ENCODE measurements at regions not wholly inside any gene's neighbourhood (a gene's known extent, or its start where the extent isn't known, plus 50 kb on each side); places are given as distances from the start of the nearest gene placed in this dataset.

DNA sequence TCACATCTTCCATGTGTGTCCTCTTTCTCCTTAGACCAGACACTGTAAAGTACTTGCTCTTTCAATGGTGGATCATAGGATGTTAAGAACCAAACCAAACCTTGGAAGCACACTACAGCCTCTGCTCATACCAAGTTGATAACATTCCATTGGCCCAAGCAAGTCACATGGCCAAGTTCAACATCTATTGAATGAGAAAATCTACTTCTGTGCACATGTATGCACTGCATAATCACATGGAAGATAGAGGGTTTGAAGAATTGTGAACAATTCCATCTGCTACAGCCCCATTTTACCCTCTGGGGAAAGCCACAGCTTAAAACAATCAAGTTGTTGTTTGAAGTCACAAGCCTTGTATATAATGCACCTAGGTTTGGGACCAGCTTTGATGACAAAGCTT, 68.2 kb downstream of the MFAP3 start:
- DNase-seq (no peak), ATAC-seq (ENCODE audit: low FRiP score) (no peak)
- H3K9me3 ChIP-seq (ENCODE audit: control insufficient read depth, low read length), result no peaks in the 10 kb centered on the region
- no peak overlapping the region for H3K4me3 ChIP-seq (ENCODE audit: low read length in 2 of 2)
- no peak overlapping the region for H3K27ac ChIP-seq (ENCODE audit: low read depth in 1 of 2, low read length in 2 of 2)
- intact Hi-C loops (cut with DNase I), result no loop called here
- H3K4me1 ChIP-seq (ENCODE audit: control insufficient read depth in 1 of 2, insufficient read depth in 2 of 2, low read length in 2 of 2), result no peaks in the 10 kb centered on the region
- no peaks in the 10 kb centered on the region for H3K27me3 ChIP-seq (ENCODE audit: control insufficient read depth in 1 of 2, insufficient read depth in 2 of 2, low read length in 1 of 2)
- H3K36me3 ChIP-seq (ENCODE audit: control insufficient read depth in 1 of 2, insufficient read depth in 2 of 2, low read length in 1 of 2), result peaks cover 0 to 2% of the 10 kb centered on the region in 2 donors

DNA sequence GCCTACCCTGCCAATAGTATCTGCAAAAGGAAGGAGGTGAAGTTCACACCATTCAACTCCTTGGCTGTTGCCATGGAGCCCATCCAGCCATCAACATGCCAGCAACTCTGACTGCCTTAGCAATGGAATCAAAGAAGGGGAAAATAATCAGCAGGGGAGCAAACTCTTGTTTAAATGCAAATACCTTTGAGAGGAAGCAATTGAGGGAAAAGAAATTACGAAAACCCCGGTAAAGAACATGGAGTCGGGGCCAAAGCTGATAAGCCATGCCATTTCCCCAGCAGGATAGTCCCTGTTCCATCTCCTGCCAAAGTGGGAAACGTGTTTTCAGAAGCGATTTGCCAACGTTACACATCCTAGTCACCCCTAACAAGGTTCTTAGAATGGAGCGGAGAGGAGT, 69.0 kb downstream of the MFAP3 start:
- intact Hi-C loops (cut with DNase I), result no loop called here
- DNase-seq, result no peak
- Histone ChIP-seq H3K36me3 (ENCODE audit: control insufficient read depth in 1 of 2, insufficient read depth in 2 of 2, low read length in 1 of 2) (peaks cover 0 to 2% of the 10 kb centered on the region in 2 donors), H3K4me1 (ENCODE audit: control insufficient read depth in 1 of 2, insufficient read depth in 2 of 2, low read length in 2 of 2) (no peaks in the 10 kb centered on the region), H3K27me3 (ENCODE audit: control insufficient read depth in 1 of 2, insufficient read depth in 2 of 2, low read length in 1 of 2) (no peaks in the 10 kb centered on the region), H3K4me3 (ENCODE audit: low read length in 2 of 2) (no peak overlapping the region), H3K9me3 (ENCODE audit: control insufficient read depth, low read length) (no peaks in the 10 kb centered on the region), H3K27ac (ENCODE audit: low read depth in 1 of 2, low read length in 2 of 2) (no peak overlapping the region)
- ATAC-seq (ENCODE audit: low FRiP score), result no peak
- WGBS, 2 donors, result 40 to 59% methylated on average over 7 of the region's 7 CpGs

GRCh38 chr5:154109416-154110106, 70.8 kb downstream of the MFAP3 start:
- Histone ChIP-seq H3K9me3 (ENCODE audit: control insufficient read depth, low read length) (no peaks in the 10 kb centered on the region), H3K27ac (ENCODE audit: low read depth in 1 of 2, low read length in 2 of 2) (no peak overlapping the region), H3K36me3 (ENCODE audit: control insufficient read depth in 1 of 2, insufficient read depth in 2 of 2, low read length in 1 of 2) (peaks cover 0 to 2% of the 10 kb centered on the region in 2 donors), H3K4me3 (ENCODE audit: low read length in 2 of 2) (no peak overlapping the region), H3K4me1 (ENCODE audit: control insufficient read depth in 1 of 2, insufficient read depth in 2 of 2, low read length in 2 of 2) (no peaks in the 10 kb centered on the region), H3K27me3 (ENCODE audit: control insufficient read depth in 1 of 2, insufficient read depth in 2 of 2, low read length in 1 of 2) (no peaks in the 10 kb centered on the region)
- DNase-seq, result no peak
- no peak for ATAC-seq (ENCODE audit: low FRiP score)
- intact Hi-C loops (cut with DNase I), result no loop called here
- WGBS, 2 donors, result 63 to 72% methylated on average over 4 of the region's 4 CpGs

DNA sequence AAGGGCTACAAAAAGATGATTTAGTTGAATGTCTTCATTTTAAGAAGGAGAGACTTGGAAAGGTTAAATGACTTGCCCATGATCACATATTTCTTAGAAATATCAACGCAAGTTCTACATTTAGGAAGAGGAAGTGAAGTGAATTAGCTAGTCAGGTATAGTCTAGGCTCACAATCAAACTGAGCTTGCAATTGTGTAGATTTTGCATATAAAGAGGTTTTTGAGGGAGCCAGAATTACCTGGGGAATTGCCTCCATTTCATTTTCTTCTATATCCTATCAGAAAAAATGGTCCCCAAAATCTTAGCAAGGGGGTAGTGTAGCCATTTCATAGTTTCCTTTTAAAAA, 71.3 kb downstream of the MFAP3 start:
- ATAC-seq (ENCODE audit: low FRiP score), result no peak
- intact Hi-C loops (cut with DNase I), result no loop called here
- 88 to 96% methylated on average over 1 of the region's 1 CpG for WGBS, 2 donors
- Histone ChIP-seq H3K4me1 (ENCODE audit: control insufficient read depth in 1 of 2, insufficient read depth in 2 of 2, low read length in 2 of 2) (no peaks in the 10 kb centered on the region), H3K27me3 (ENCODE audit: control insufficient read depth in 1 of 2, insufficient read depth in 2 of 2, low read length in 1 of 2) (no peaks in the 10 kb centered on the region), H3K27ac (ENCODE audit: low read depth in 1 of 2, low read length in 2 of 2) (no peak overlapping the region), H3K9me3 (ENCODE audit: control insufficient read depth, low read length) (no peaks in the 10 kb centered on the region), H3K4me3 (ENCODE audit: low read length in 2 of 2) (no peak overlapping the region), H3K36me3 (ENCODE audit: control insufficient read depth in 1 of 2, insufficient read depth in 2 of 2, low read length in 1 of 2) (peaks cover 0 to 2% of the 10 kb centered on the region in 2 donors)
- DNase-seq, result no peak

- WGBS, 2 donors, result 76 to 83% methylated on average over 3 of the region's 3 CpGs
These were observed 71.9 kb downstream of the MFAP3 start for GRCh38 chr5:154110716-154111115.

GRCh38 chr5:154111214-154111613, 72.4 kb downstream of the MFAP3 start:
- H3K4me1 ChIP-seq (ENCODE audit: control insufficient read depth in 1 of 2, insufficient read depth in 2 of 2, low read length in 2 of 2), result no peaks in the 10 kb centered on the region
- DNase-seq (no peak), ATAC-seq (ENCODE audit: low FRiP score) (no peak)
- WGBS, 2 donors, result 96 to 97% methylated on average over 4 of the region's 4 CpGs
- H3K27ac ChIP-seq (ENCODE audit: low read depth in 1 of 2, low read length in 2 of 2), result no peak overlapping the region
- no peaks in the 10 kb centered on the region for H3K27me3 ChIP-seq (ENCODE audit: control insufficient read depth in 1 of 2, insufficient read depth in 2 of 2, low read length in 1 of 2)
- no peak overlapping the region for H3K4me3 ChIP-seq (ENCODE audit: low read length in 2 of 2)
- H3K36me3 ChIP-seq (ENCODE audit: control insufficient read depth in 1 of 2, insufficient read depth in 2 of 2, low read length in 1 of 2), result peaks cover 0 to 2% of the 10 kb centered on the region in 2 donors
- no peaks in the 10 kb centered on the region for H3K9me3 ChIP-seq (ENCODE audit: control insufficient read depth, low read length)
- intact Hi-C loops (cut with DNase I), result no loop called here

More at GRCh38 chr5:154110716-154111115, 71.9 kb downstream of the MFAP3 start:
- Histone ChIP-seq H3K4me1 (ENCODE audit: control insufficient read depth in 1 of 2, insufficient read depth in 2 of 2, low read length in 2 of 2) (no peaks in the 10 kb centered on the region), H3K27me3 (ENCODE audit: control insufficient read depth in 1 of 2, insufficient read depth in 2 of 2, low read length in 1 of 2) (no peaks in the 10 kb centered on the region), H3K27ac (ENCODE audit: low read depth in 1 of 2, low read length in 2 of 2) (no peak overlapping the region), H3K4me3 (ENCODE audit: low read length in 2 of 2) (no peak overlapping the region), H3K9me3 (ENCODE audit: control insufficient read depth, low read length) (no peaks in the 10 kb centered on the region), H3K36me3 (ENCODE audit: control insufficient read depth in 1 of 2, insufficient read depth in 2 of 2, low read length in 1 of 2) (peaks cover 0 to 2% of the 10 kb centered on the region in 2 donors)
- DNase-seq, result no peak
- intact Hi-C loops (cut with DNase I), result no loop called here
- no peak for ATAC-seq (ENCODE audit: low FRiP score)

GRCh38 chr5:154112255-154112654, 73.5 kb downstream of the MFAP3 start:
- H3K4me3 ChIP-seq (ENCODE audit: low read length in 2 of 2), result no peak overlapping the region
- H3K27ac ChIP-seq (ENCODE audit: low read depth in 1 of 2, low read length in 2 of 2), result no peak overlapping the region
- H3K27me3 ChIP-seq (ENCODE audit: control insufficient read depth in 1 of 2, insufficient read depth in 2 of 2, low read length in 1 of 2), result no peaks in the 10 kb centered on the region
- no peaks in the 10 kb centered on the region for H3K4me1 ChIP-seq (ENCODE audit: control insufficient read depth in 1 of 2, insufficient read depth in 2 of 2, low read length in 2 of 2)
- no peaks in the 10 kb centered on the region for H3K9me3 ChIP-seq (ENCODE audit: control insufficient read depth, low read length)
- intact Hi-C loops (cut with DNase I), result no loop called here
- no peak for ATAC-seq (ENCODE audit: low FRiP score)
- no peak for DNase-seq
- H3K36me3 ChIP-seq (ENCODE audit: control insufficient read depth in 1 of 2, insufficient read depth in 2 of 2, low read length in 1 of 2), result no peaks in the 10 kb centered on the region

DNA sequence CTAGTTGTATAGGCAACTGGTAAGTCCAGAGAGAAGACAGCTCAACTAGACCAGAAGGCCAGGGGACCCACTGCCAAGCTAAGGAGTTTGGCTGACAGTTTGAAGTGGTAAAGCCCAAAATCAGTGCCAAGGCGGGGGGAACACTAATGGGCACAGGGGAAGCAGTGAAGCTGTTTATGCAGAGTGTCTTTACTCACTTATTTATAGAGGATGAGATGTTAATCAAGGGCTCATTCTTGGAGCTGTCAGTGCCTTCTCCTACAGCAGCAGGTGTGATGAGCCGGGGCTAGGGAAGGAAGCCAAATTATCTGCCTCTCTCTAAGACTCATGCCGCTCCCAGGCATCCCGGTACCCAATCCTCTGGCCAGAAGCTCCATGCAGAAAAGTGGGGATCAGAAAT, 75.2 kb upstream of the GALNT10 start:
- intact Hi-C loops (cut with DNase I), result no loop called here
- Histone ChIP-seq H3K9me3 (ENCODE audit: control insufficient read depth, low read length) (no peaks in the 10 kb centered on the region), H3K27ac (ENCODE audit: low read depth in 1 of 2, low read length in 2 of 2) (no peak overlapping the region), H3K4me3 (ENCODE audit: low read length in 2 of 2) (no peak overlapping the region), H3K36me3 (ENCODE audit: control insufficient read depth in 1 of 2, insufficient read depth in 2 of 2, low read length in 1 of 2) (no peaks in the 10 kb centered on the region), H3K27me3 (ENCODE audit: control insufficient read depth in 1 of 2, insufficient read depth in 2 of 2, low read length in 1 of 2) (no peaks in the 10 kb centered on the region), H3K4me1 (ENCODE audit: control insufficient read depth in 1 of 2, insufficient read depth in 2 of 2, low read length in 2 of 2) (no peaks in the 10 kb centered on the region)
- 94 to 95% methylated on average over 4 of the region's 4 CpGs for WGBS, 2 donors
- DNase-seq (no peak), ATAC-seq (ENCODE audit: low FRiP score) (no peak)

GRCh38 chr5:154117050-154117449, 73.5 kb upstream of the GALNT10 start:
- Histone ChIP-seq H3K36me3 (ENCODE audit: control insufficient read depth in 1 of 2, insufficient read depth in 2 of 2, low read length in 1 of 2) (no peaks in the 10 kb centered on the region), H3K9me3 (ENCODE audit: control insufficient read depth, low read length) (no peaks in the 10 kb centered on the region), H3K27me3 (ENCODE audit: control insufficient read depth in 1 of 2, insufficient read depth in 2 of 2, low read length in 1 of 2) (no peaks in the 10 kb centered on the region), H3K4me1 (ENCODE audit: control insufficient read depth in 1 of 2, insufficient read depth in 2 of 2, low read length in 2 of 2) (no peaks in the 10 kb centered on the region), H3K27ac (ENCODE audit: low read depth in 1 of 2, low read length in 2 of 2) (no peak overlapping the region), H3K4me3 (ENCODE audit: low read length in 2 of 2) (no peak overlapping the region)
- intact Hi-C loops (cut with DNase I), result no loop called here
- ATAC-seq (ENCODE audit: low FRiP score) (no peak), DNase-seq (no peak)
- WGBS, 2 donors, result 92 to 95% methylated on average over 6 of the region's 6 CpGs
